Esophagus muscularis mucosa (tissue), 3 donors: ENCODE measurements at regions not wholly inside any gene's neighbourhood (a gene's known extent, or its start where the extent isn't known, plus 50 kb on each side); places are given as distances from the start of the nearest gene placed in this dataset.

Experiments used
- CTCF ChIP-seq, 3 experiments: fragments of 200-600 bp in 2 of 3; fragments of 450-650 bp in 1 of 3; sonication (generic) in 2 of 3; IDR thresholded peaks; one replicate each; pipeline ENCODE4 v1.5.1; 2017 to 2019; ENCODE audit warnings: antibody characterized with exemption in 3 of 3, mild to moderate bottlenecking in 2 of 3, moderate library complexity in 1 of 3
- POLR2A ChIP-seq: fragments of 450-650 bp; IDR thresholded peaks from one replicate; pipeline ENCODE4 v1.6.1; 2017; ENCODE audit warnings: antibody characterized with exemption, moderate library complexity, mild to moderate bottlenecking, low read depth
- POLR2AphosphoS5 ChIP-seq, 2 donors: sonication (generic); formaldehyde crosslinking; IDR thresholded peaks; one replicate each; pipeline ENCODE4 v1.6.1; 2017; ENCODE audit warnings: antibody characterized with exemption in 2 of 2

DNA sequence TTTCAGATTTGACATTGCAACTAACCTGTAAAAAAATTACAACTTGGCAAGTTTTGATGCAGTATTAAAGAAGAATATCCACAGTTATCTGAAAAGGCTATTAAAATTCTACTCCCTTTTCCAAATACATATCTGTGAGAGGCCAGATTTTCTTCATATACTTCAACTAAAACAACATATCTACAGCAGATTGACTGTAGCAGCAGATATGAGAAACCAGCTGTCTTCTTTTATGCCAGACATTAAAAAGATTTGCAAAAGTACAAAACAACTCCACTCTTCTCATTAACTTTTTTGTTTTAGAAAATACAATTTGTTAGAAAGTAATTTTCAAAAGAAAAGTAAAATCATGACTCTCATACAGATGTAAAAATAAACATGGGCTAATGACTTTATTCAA, 281.1 kb upstream of the PCSK5 start:
- TF ChIP-seq POLR2AphosphoS5 (IDR thresholded peaks at IDR 0.05) (no peak), CTCF (IDR thresholded peaks at IDR 0.05) (no peak), POLR2A (no peak)
